Stimulated activated effector memory CD8-positive, alpha-beta T cell treated with anti-CD3 and anti-CD28 coated beads, Interleukin-12 subunit alpha, Interleukin-12 subunit beta, amount 100 ng/mL, for 72 hours (primary cell): ENCODE measurements at regions not wholly inside any gene's neighbourhood (a gene's known extent, or its start where the extent isn't known, plus 50 kb on each side); places are given as distances from the start of the nearest gene placed in this dataset.
"Not testable (repeated sequence)": the region's sequence is repeated elsewhere in the genome, so short reads cannot be mapped to it uniquely, and the experiment has no call there.

ENCODE experiments used
- ATAC-seq: fragments of 150-1000 bp; cut with Tn5 transposase; 2 replicates; pipeline ENCODE4 v1.10.0; 2021
- DNase-seq, 2 donors: peaks; one replicate each; pipeline ENCODE4 v3.0.0; 2021 to 2022; ENCODE audit warnings: low spot score in 2 of 2
- H3K27ac Mint-ChIP-seq: one replicate; pipeline ENCODE4 v1.8.0; 2022; ENCODE audit warnings: mild to moderate bottlenecking, mixed read lengths
- H3K36me3 Mint-ChIP-seq: one replicate; pipeline ENCODE4 v1.8.0; 2022; ENCODE audit warnings: mild to moderate bottlenecking, mixed read lengths
- H3K4me1 Mint-ChIP-seq: one replicate; pipeline ENCODE4 v1.8.0; 2022; ENCODE audit warnings: mixed read lengths
- H3K4me3 Mint-ChIP-seq: one replicate; pipeline ENCODE4 v1.8.0; 2022; ENCODE audit warnings: mild to moderate bottlenecking, mixed read lengths
- H3K9me3 Mint-ChIP-seq: one replicate; pipeline ENCODE4 v1.8.0; 2022; ENCODE audit warnings: mixed read lengths

GRCh38 chr16:85229869-85230462, 117.7 kb upstream of the CIBAR2 start:
- Mint-ChIP-seq H3K36me3 (peaks cover 6% of the 10 kb centered on the region), H3K9me3 (no peaks in the 10 kb centered on the region), H3K27ac (no peak overlapping the region), H3K4me3 (no peak overlapping the region), H3K4me1 (peaks cover 10% of the 10 kb centered on the region)
- no peak for DNase-seq
- no peak for ATAC-seq

GRCh38 chr16:85230764-85231383, 118.6 kb upstream of the CIBAR2 start:
- not testable (repeated sequence) for DNase-seq, H3K36me3 Mint-ChIP-seq, H3K27ac Mint-ChIP-seq, ATAC-seq, H3K4me1 Mint-ChIP-seq, H3K9me3 Mint-ChIP-seq, H3K4me3 Mint-ChIP-seq

GRCh38 chr16:85231959-85232358, 119.7 kb upstream of the CIBAR2 start:
- H3K9me3 Mint-ChIP-seq = no peaks in the 10 kb centered on the region
- H3K27ac Mint-ChIP-seq = no peak overlapping the region
- H3K4me1 Mint-ChIP-seq = peaks cover 9% of the 10 kb centered on the region
- no peak overlapping the region for H3K4me3 Mint-ChIP-seq
- DNase-seq (no peak), ATAC-seq (no peak)
- peaks cover 6% of the 10 kb centered on the region for H3K36me3 Mint-ChIP-seq

- H3K4me3 Mint-ChIP-seq = no peak overlapping the region
- peaks cover 6% of the 10 kb centered on the region for H3K36me3 Mint-ChIP-seq
- ATAC-seq (no peak), DNase-seq (no peak)
- H3K27ac Mint-ChIP-seq = no peak overlapping the region
- H3K9me3 Mint-ChIP-seq = no peaks in the 10 kb centered on the region
- H3K4me1 Mint-ChIP-seq = peaks cover 3% of the 10 kb centered on the region
These were observed 120.3 kb upstream of the CIBAR2 start for GRCh38 chr16:85232369-85233142.

GRCh38 chr16:85233516-85233915, 121.2 kb upstream of the CIBAR2 start:
- H3K4me1 Mint-ChIP-seq = no peaks in the 10 kb centered on the region
- no peaks in the 10 kb centered on the region for H3K9me3 Mint-ChIP-seq
- DNase-seq = no peak
- H3K27ac Mint-ChIP-seq = no peak overlapping the region
- no peak for ATAC-seq
- no peak overlapping the region for H3K4me3 Mint-ChIP-seq
- H3K36me3 Mint-ChIP-seq = peaks cover 6% of the 10 kb centered on the region

- Mint-ChIP-seq H3K4me3 (peak overlapping the region; percentile 31), H3K9me3 (no peaks in the 10 kb centered on the region), H3K27ac (no peak overlapping the region), H3K36me3 (peaks cover 6% of the 10 kb centered on the region), H3K4me1 (no peaks in the 10 kb centered on the region)
- DNase-seq (no peak), ATAC-seq (no peak)
These were observed 122.3 kb upstream of the CIBAR2 start for GRCh38 chr16:85234310-85235204.

- no peak for DNase-seq
- Mint-ChIP-seq H3K27ac (no peak overlapping the region), H3K9me3 (no peaks in the 10 kb centered on the region), H3K36me3 (peaks cover 6% of the 10 kb centered on the region), H3K4me3 (peak overlapping the region; percentile 5), H3K4me1 (no peaks in the 10 kb centered on the region)
- ATAC-seq = no peak
These were observed 123.9 kb upstream of the CIBAR2 start for GRCh38 chr16:85235991-85236817.

GRCh38 chr16:85236818-85237150, 124.5 kb upstream of the CIBAR2 start:
- no peaks in the 10 kb centered on the region for H3K4me1 Mint-ChIP-seq
- peaks cover 6% of the 10 kb centered on the region for H3K36me3 Mint-ChIP-seq
- peak overlapping the region; percentile 5 for H3K4me3 Mint-ChIP-seq
- ATAC-seq (no peak), DNase-seq (no peak)
- H3K9me3 Mint-ChIP-seq = no peaks in the 10 kb centered on the region
- no peak overlapping the region for H3K27ac Mint-ChIP-seq

- DNase-seq = no peak
- Mint-ChIP-seq H3K36me3 (peaks cover 6% of the 10 kb centered on the region), H3K4me1 (no peaks in the 10 kb centered on the region), H3K27ac (no peak overlapping the region), H3K9me3 (no peaks in the 10 kb centered on the region), H3K4me3 (no peak overlapping the region)
- ATAC-seq = no peak
These were observed 125.5 kb upstream of the CIBAR2 start for GRCh38 chr16:85237817-85238216.

- H3K36me3 Mint-ChIP-seq = peaks cover 6% of the 10 kb centered on the region
These were observed 126.0 kb upstream of the CIBAR2 start for GRCh38 chr16:85238233-85238647.

GRCh38 chr16:85239239-85239638, 127.0 kb upstream of the CIBAR2 start:
- Mint-ChIP-seq H3K27ac (no peak overlapping the region), H3K4me3 (no peak overlapping the region), H3K4me1 (no peaks in the 10 kb centered on the region), H3K36me3 (peaks cover 2% of the 10 kb centered on the region), H3K9me3 (no peaks in the 10 kb centered on the region)
- ATAC-seq (no peak), DNase-seq (no peak)

More at GRCh38 chr16:85238233-85238647, 126.0 kb upstream of the CIBAR2 start:
- no peak for ATAC-seq
- H3K4me1 Mint-ChIP-seq = no peaks in the 10 kb centered on the region
- no peaks in the 10 kb centered on the region for H3K9me3 Mint-ChIP-seq
- DNase-seq = no peak
- H3K27ac Mint-ChIP-seq = no peak overlapping the region
- H3K4me3 Mint-ChIP-seq = no peak overlapping the region

GRCh38 chr16:85239871-85240270, 127.6 kb upstream of the CIBAR2 start:
- no peak overlapping the region for H3K27ac Mint-ChIP-seq
- no peaks in the 10 kb centered on the region for H3K4me1 Mint-ChIP-seq
- no peak for DNase-seq
- H3K4me3 Mint-ChIP-seq = no peak overlapping the region
- no peak for ATAC-seq
- H3K36me3 Mint-ChIP-seq = no peaks in the 10 kb centered on the region
- no peaks in the 10 kb centered on the region for H3K9me3 Mint-ChIP-seq

GRCh38 chr16:85240982-85241924, 129.0 kb upstream of the CIBAR2 start:
- peaks cover 8% of the 10 kb centered on the region for H3K4me1 Mint-ChIP-seq
- ATAC-seq = no peak
- DNase-seq = no peak
- H3K36me3 Mint-ChIP-seq = no peaks in the 10 kb centered on the region
- H3K4me3 Mint-ChIP-seq = no peak overlapping the region
- H3K9me3 Mint-ChIP-seq = no peaks in the 10 kb centered on the region
- no peak overlapping the region for H3K27ac Mint-ChIP-seq

GRCh38 chr16:85242140-85242539, 129.9 kb upstream of the CIBAR2 start:
- Mint-ChIP-seq H3K27ac (no peak overlapping the region), H3K36me3 (no peaks in the 10 kb centered on the region), H3K4me3 (no peak overlapping the region), H3K9me3 (no peaks in the 10 kb centered on the region), H3K4me1 (peaks cover 8% of the 10 kb centered on the region)
- ATAC-seq (no peak), DNase-seq (no peak)
